ENCODE measurements at regions not wholly inside any gene's neighbourhood (a gene's known extent, or its start where the extent isn't known, plus 50 kb on each side); places are given as distances from the start of the nearest gene placed in this dataset.

DNA sequence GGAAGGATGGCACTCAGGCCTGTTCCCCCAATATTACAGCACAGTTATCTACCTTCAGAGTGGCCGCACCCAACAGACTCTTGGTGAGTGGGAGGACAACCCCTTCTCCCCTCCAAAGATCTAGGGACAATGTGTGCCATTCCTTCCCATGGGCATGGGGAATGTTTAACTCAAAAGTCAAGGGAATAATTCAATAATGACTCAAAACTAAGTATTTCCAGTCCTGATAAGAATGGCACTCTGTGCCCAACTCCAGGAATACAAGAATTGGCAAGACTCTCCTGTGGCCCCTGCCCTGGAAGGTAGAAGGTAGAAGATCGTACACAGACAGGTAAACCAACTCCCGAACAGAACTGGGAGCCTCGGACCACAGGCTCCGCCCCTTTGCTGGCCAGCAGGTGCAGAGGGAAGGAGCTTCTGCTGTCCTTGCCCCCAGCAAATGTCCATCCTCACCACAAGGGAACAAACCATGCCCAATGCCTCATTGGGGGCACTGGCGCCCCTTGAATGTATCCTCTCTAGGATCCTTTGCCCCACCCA lies 514.0 kb downstream of the NPHP4 start:
- POLR2A ChIA-PET, result no interaction called here
- ATAC-seq (ENCODE audit: low read depth) (no peak), DNase-seq (no peak)
- Mint-ChIP-seq H3K4me1 (peaks cover 3% of the 10 kb centered on the region), H3K36me3 (no peaks in the 10 kb centered on the region), H3K27me3 (no peaks in the 10 kb centered on the region), H3K4me3 (no peak overlapping the region), H3K27ac (no peak overlapping the region), H3K9me3 (no peaks in the 10 kb centered on the region)

DNA sequence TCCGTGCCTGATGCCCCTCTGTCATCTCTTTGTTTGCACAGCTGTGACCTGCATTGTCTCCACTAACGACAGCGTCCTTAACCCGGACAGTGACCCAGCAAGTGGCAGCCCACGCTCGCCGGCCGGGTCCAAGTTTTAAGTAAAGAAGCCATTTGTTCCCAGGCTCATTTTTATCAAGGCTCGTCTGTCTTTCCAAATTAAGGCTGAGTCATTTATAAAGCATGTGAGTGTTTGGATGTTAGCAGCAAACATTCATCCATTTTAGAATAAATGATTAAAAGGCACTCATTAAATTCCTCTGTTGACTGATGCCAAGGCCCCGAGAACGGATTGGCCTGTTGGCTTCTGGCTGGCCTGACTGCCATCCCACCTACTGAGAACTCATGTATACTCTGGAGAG lies 514.5 kb downstream of the NPHP4 start:
- no peaks in the 10 kb centered on the region for H3K27me3 Mint-ChIP-seq
- H3K4me1 Mint-ChIP-seq, result peaks cover 3% of the 10 kb centered on the region
- no peaks in the 10 kb centered on the region for H3K9me3 Mint-ChIP-seq
- H3K36me3 Mint-ChIP-seq, result no peaks in the 10 kb centered on the region
- POLR2A ChIA-PET, result no interaction called here
- DNase-seq (no peak), ATAC-seq (ENCODE audit: low read depth) (no peak)
- H3K27ac Mint-ChIP-seq, result no peak overlapping the region
- H3K4me3 Mint-ChIP-seq, result no peak overlapping the region

DNA sequence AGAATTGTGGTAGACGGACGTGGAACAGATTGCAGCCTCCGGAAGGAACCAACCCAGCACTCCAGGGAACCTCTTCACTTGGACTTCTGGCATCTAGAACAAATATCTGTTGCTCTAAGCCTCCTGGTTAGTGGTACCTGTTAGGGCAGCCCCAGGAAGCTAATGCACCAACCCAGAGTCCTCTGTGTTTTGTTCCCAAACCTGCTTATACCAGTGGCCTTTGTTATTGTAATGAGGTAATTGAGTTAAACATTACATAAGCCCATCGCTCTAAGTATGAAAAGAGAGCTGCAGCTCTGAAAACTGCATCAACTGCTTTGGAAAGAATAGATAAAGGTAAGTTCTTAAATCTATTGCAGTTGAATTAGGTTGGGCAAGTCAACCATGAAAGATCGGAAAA lies 516.7 kb downstream of the NPHP4 start:
- Mint-ChIP-seq H3K27me3 (no peaks in the 10 kb centered on the region), H3K4me1 (no peaks in the 10 kb centered on the region), H3K4me3 (no peak overlapping the region), H3K9me3 (no peaks in the 10 kb centered on the region), H3K36me3 (no peaks in the 10 kb centered on the region), H3K27ac (no peak overlapping the region)
- no peak for DNase-seq
- POLR2A ChIA-PET, result no interaction called here
- no peak for ATAC-seq (ENCODE audit: low read depth)

GRCh38 chr1:5473268-5473667 lies 519.0 kb downstream of the NPHP4 start:
- Mint-ChIP-seq H3K4me3 (no peak overlapping the region), H3K4me1 (no peaks in the 10 kb centered on the region), H3K27ac (no peak overlapping the region), H3K27me3 (no peaks in the 10 kb centered on the region), H3K9me3 (peaks cover 2% of the 10 kb centered on the region), H3K36me3 (no peaks in the 10 kb centered on the region)
- DNase-seq (no peak), ATAC-seq (ENCODE audit: low read depth) (no peak)
- POLR2A ChIA-PET, result no interaction called here

DNA sequence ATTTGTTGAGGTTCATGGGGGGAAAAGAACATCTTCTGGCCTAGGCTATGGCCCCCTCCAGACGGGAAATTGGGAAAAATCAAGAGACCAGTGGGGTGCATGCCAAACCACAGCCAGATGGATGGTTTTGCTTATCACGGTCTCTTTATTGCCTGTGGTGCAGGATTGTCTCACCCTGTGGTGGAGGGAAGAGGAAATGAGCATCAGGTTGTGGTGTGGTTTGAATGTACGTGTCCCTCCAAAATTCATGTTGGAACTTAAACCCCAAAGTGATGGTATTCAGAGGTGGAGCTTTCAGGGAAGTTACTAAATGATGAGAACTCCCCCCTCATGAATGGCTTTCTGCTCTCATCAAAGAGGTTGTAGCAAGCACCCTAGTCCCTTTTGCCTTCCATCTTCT lies 525.7 kb downstream of the NPHP4 start:
- no peak for DNase-seq

DNA sequence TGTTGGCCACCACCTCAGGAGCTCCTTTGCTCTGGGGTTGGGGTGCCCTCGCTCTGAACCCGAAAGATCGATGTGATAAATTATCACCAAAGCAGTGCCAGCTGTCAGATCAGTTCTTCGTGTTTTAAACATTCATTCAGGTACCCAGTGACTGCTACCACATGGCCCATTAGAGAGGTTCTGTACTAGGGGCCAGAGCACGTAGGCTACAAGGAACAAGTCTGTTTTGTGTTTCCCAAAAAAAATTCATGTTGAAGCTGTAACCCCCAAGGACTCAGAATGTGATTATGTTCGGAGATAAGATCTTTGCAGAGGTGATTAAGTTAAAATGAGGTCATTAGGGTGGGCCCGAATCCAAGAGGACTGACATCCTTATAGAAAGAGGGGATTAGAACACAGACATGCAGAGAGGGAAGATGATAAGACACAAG lies 526.9 kb downstream of the NPHP4 start:
- no peak for ATAC-seq (ENCODE audit: low read depth)
- Mint-ChIP-seq H3K9me3 (peaks cover 17% of the 10 kb centered on the region), H3K4me3 (no peak overlapping the region), H3K27me3 (peaks cover 2% of the 10 kb centered on the region), H3K4me1 (peaks cover 8% of the 10 kb centered on the region), H3K27ac (no peak overlapping the region), H3K36me3 (no peaks in the 10 kb centered on the region)
- POLR2A ChIA-PET, result no interaction called here
- no peak for DNase-seq

More for the DNA sequence above, 525.7 kb downstream of the NPHP4 start:
- H3K27ac Mint-ChIP-seq, result no peak overlapping the region
- ATAC-seq (ENCODE audit: low read depth), result no peak
- H3K4me1 Mint-ChIP-seq, result peaks cover 8% of the 10 kb centered on the region
- H3K27me3 Mint-ChIP-seq, result peaks cover 2% of the 10 kb centered on the region
- POLR2A ChIA-PET, result no interaction called here
- peaks cover 14% of the 10 kb centered on the region for H3K9me3 Mint-ChIP-seq
- no peaks in the 10 kb centered on the region for H3K36me3 Mint-ChIP-seq
- no peak overlapping the region for H3K4me3 Mint-ChIP-seq

- ATAC-seq (ENCODE audit: low read depth) (no peak), DNase-seq (no peak)
- Mint-ChIP-seq H3K27me3 (peaks cover 2% of the 10 kb centered on the region), H3K9me3 (peaks cover 17% of the 10 kb centered on the region), H3K4me3 (no peak overlapping the region), H3K36me3 (no peaks in the 10 kb centered on the region), H3K27ac (no peak overlapping the region), H3K4me1 (peaks cover 8% of the 10 kb centered on the region)
- POLR2A ChIA-PET, result interaction anchor here (0.8 kb wide), 1 partner anchor 189 kb away, joined by 4 read pairs; no protein-coding TSS in a partner anchor
Measured at GRCh38 chr1:5464366-5464765, 527.9 kb downstream of the NPHP4 start.

- DNase-seq (no peak), ATAC-seq (ENCODE audit: low read depth) (no peak)
- Mint-ChIP-seq H3K9me3 (peaks cover 14% of the 10 kb centered on the region), H3K4me3 (no peak overlapping the region), H3K27ac (no peak overlapping the region), H3K27me3 (peaks cover 2% of the 10 kb centered on the region), H3K36me3 (no peaks in the 10 kb centered on the region), H3K4me1 (peaks cover 2% of the 10 kb centered on the region)
- POLR2A ChIA-PET, result no interaction called here
Measured at GRCh38 chr1:5460974-5461373, 531.3 kb downstream of the NPHP4 start.

DNA sequence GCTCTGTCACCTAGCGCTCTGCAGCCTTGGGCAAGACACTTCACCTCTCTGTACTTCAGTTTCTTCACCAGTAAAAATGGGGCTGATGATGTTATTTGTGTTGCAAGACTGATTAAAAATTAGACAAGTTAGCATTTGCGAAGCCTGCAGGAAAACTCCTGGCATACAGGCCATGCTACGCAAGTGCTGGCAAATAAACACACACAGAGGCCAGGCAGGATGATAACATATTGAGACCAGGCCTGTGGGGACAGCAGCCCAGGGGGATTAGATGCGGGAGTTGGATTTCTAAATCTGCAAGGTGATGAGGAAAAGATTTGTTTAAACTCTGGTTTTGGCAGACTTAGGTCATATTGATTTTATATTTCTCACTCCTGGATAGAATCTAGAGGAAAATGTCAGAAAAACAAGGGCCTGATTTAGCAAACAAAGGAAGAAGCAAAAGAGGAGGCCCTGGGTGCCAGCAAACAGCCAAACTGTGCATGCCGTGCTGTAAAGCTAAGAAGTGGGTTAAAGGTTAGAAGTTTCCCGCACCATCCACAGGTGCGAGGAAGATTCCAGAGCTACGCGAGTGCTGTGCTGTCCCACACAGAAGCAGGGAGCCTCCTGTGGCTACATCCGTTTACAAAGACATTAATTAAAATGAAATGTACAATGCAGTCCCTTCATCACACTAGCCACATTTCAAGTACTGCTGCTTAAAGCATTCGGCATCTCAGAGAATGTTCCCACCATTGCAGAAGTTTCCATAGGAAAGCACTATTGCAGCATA lies 532.2 kb downstream of the NPHP4 start:
- Mint-ChIP-seq H3K27me3 (peaks cover 7% of the 10 kb centered on the region), H3K36me3 (no peaks in the 10 kb centered on the region), H3K4me3 (no peak overlapping the region), H3K9me3 (peaks cover 12% of the 10 kb centered on the region), H3K27ac (no peak overlapping the region), H3K4me1 (peaks cover 2% of the 10 kb centered on the region)
- ATAC-seq (ENCODE audit: low read depth) (no peak), DNase-seq (no peak)
- POLR2A ChIA-PET, result no interaction called here

DNA sequence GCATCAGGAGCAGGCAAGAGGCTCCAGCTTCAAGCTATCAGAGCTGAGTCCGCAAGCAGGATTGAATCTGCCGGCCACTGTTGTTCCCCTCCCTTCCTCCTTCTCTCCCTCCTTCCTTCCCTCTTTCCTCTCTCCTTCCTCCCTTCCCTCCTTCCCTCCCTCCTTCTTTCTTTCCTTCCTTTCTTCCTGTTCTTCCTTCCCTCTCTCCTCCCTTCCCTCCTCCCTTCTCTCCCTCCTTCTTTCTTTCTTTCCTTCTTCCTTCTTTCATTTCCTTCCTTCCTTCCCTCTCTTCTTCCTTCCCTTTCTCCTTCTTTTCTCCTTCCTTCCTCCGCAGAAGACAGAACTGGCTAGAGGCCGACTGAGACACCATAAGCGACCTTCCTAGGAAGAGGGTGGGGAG lies 534.0 kb downstream of the NPHP4 start:
- ATAC-seq (ENCODE audit: low read depth) (no peak), DNase-seq (no peak)
- Mint-ChIP-seq H3K36me3 (no peaks in the 10 kb centered on the region), H3K9me3 (peaks cover 12% of the 10 kb centered on the region), H3K27ac (no peak overlapping the region), H3K4me1 (peaks cover 2% of the 10 kb centered on the region), H3K27me3 (peaks cover 7% of the 10 kb centered on the region), H3K4me3 (no peak overlapping the region)
- POLR2A ChIA-PET, result interaction anchor here (0.7 kb wide), 1 partner anchor 45 kb away, joined by 4 read pairs; no protein-coding TSS in a partner anchor

DNA sequence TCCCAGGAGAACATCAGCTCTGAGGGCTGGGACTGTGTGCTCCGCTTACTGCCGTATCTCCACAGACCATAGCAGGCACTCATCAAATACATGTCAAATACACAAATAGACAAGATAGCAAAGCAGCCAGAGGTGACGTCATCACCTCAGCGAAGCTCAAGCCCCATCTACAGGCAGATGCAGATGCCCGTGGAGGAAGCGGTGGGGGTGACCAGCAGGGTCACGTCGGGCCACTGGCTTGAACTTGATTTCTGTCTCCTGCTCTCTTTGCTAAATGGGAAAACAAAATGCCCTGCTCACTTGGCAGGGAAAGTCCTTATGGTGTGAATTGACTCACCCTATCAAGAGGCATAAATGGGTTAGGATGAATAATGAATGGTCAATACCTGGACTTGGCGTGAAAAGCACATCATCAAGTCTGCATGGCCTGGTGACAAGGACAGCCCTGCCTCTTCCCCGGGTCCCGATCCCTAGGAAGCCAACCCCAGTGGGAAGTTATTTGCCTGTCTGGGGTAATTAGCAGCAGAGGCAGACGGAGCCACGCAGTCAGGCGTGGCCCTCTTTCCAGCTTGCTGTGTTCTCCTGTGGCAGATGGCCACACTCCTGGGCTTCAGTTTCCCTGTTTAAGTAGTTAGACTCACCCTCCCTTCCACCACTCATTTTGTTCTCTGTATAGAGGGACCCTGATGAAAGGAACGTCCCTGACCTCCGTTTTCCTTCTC lies 536.0 kb downstream of the NPHP4 start:
- H3K4me3 Mint-ChIP-seq, result no peak overlapping the region
- ATAC-seq (ENCODE audit: low read depth), result no peak
- peaks cover 2% of the 10 kb centered on the region for H3K4me1 Mint-ChIP-seq
- no peak overlapping the region for H3K27ac Mint-ChIP-seq
- H3K36me3 Mint-ChIP-seq, result no peaks in the 10 kb centered on the region
- H3K9me3 Mint-ChIP-seq, result peaks cover 2% of the 10 kb centered on the region
- POLR2A ChIA-PET, result no interaction called here
- no peak for DNase-seq
- peaks cover 7% of the 10 kb centered on the region for H3K27me3 Mint-ChIP-seq

GRCh38 chr1:5455651-5456050 lies 536.6 kb downstream of the NPHP4 start:
- H3K36me3 Mint-ChIP-seq, result no peaks in the 10 kb centered on the region
- H3K27ac Mint-ChIP-seq, result no peak overlapping the region
- ATAC-seq (ENCODE audit: low read depth), result no peak
- no peak for DNase-seq
- POLR2A ChIA-PET, result no interaction called here
- H3K27me3 Mint-ChIP-seq, result peaks cover 7% of the 10 kb centered on the region
- H3K4me3 Mint-ChIP-seq, result no peak overlapping the region
- H3K4me1 Mint-ChIP-seq, result peaks cover 2% of the 10 kb centered on the region
- H3K9me3 Mint-ChIP-seq, result no peaks in the 10 kb centered on the region

DNA sequence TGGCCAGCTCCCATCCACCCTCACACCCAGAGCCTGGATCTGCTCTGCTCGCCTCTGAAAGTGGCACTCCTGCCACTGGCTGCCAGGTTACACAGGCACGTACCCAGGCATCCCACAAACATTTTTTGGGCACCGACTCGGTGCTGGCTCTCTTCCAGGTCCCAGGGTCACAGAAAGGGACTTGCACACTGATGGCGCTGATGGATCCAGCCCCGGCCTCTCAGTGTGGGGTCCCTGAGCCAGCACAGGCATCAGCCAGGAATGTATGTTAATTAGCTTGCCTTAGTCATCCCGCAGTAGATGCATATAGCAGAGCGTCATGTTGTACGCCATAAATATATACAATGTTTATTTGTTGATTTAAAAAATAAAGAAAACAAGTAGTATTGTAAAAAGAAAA lies 537.2 kb downstream of the NPHP4 start:
- H3K27me3 Mint-ChIP-seq, result peaks cover 7% of the 10 kb centered on the region
- ATAC-seq (ENCODE audit: low read depth), result no peak
- H3K9me3 Mint-ChIP-seq, result no peaks in the 10 kb centered on the region
- no peaks in the 10 kb centered on the region for H3K36me3 Mint-ChIP-seq
- POLR2A ChIA-PET, result no interaction called here
- H3K27ac Mint-ChIP-seq, result no peak overlapping the region
- no peak overlapping the region for H3K4me3 Mint-ChIP-seq
- H3K4me1 Mint-ChIP-seq, result peaks cover 2% of the 10 kb centered on the region
- DNase-seq, result no peak

GRCh38 chr1:5453347-5453746 lies 538.9 kb downstream of the NPHP4 start:
- no peak for ATAC-seq (ENCODE audit: low read depth)
- Mint-ChIP-seq H3K4me1 (peaks cover 1% of the 10 kb centered on the region), H3K27me3 (peaks cover 5% of the 10 kb centered on the region), H3K27ac (no peak overlapping the region), H3K9me3 (no peaks in the 10 kb centered on the region), H3K36me3 (no peaks in the 10 kb centered on the region), H3K4me3 (no peak overlapping the region)
- no peak for DNase-seq
- POLR2A ChIA-PET, result no interaction called here
